NCI-H1105 (cell line): ENCODE measurements at regions not wholly inside any gene's neighbourhood (a gene's known extent, or its start where the extent isn't known, plus 50 kb on each side); places are given as distances from the start of the nearest gene placed in this dataset.

Experiments used
- DNase-seq: peaks from one replicate; lab custom pipeline; 2025; lab: John Stamatoyannopoulos, UW

GRCh38 chr4:28677808-28678207 is 1817.2 kb downstream of the STIM2 start:
- DNase-seq, result no peak

DNA sequence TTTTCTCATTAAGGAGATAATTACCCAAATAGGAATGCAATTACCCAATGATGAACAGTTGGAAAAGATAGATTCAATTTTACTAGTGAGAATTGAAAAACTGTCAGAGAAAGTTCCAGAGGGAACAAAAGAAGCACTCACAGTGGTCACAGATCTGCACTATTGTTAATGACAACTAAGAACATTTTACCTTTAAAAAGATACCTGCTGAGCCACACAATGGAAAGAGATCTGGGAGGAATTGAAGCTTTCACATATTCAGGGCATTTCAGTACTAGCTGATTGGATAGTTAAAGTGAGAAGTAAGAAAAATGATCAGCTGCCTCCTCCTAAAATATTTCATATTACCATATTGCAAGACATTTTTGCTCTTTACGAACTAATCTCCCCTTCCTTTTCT is 1822.2 kb downstream of the STIM2 start:
- DNase-seq, result no peak

GRCh38 chr4:28686618-28687017 is 1826.0 kb downstream of the STIM2 start:
- DNase-seq, result no peak

- DNase-seq, result no peak
Measured at GRCh38 chr4:28690890-28691289, 1830.2 kb downstream of the STIM2 start.

- DNase-seq, result no peak
Measured at GRCh38 chr4:28702571-28702970, 1841.9 kb downstream of the STIM2 start.

DNA sequence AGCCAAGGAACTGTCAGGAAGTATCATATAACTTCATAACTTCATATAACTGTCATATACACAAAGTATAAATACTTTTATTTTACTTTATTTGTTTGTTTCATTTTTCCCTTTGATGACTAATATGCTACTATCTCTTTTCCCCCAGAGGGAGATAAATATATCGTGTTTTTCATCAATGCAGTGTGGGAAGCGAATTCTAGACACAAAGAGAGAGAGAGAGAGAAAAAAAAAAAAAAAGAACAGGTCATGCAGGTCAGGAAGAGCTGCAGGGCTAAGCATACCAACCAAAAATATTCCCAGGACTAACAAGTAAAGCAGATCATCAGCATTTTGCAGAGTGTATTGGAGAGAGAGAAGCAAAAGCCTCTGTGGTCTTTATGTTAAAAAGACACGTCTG is 1849.2 kb downstream of the STIM2 start:
- no peak for DNase-seq

DNA sequence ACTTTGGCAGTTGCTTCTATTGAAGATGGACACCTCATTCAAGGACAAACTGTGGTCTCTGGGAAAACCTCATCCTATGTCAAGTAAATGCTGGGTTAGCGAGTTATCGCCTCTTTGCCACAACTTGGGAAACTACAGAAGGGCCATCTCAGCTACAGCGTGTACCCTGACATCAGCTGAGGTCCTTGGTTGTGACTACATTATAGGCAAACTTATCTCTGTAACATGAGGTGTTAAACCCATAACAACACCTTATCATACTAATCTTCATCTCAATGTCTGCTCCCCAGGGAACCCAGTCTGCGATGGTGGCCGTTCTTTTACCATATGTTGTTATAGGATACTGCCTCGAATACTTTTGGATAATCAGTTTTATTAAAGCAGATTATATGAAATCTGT is 1862.7 kb downstream of the STIM2 start:
- no peak for DNase-seq

- DNase-seq, result no peak
Measured at GRCh38 chr4:28724239-28724638, 1863.6 kb downstream of the STIM2 start.

DNA sequence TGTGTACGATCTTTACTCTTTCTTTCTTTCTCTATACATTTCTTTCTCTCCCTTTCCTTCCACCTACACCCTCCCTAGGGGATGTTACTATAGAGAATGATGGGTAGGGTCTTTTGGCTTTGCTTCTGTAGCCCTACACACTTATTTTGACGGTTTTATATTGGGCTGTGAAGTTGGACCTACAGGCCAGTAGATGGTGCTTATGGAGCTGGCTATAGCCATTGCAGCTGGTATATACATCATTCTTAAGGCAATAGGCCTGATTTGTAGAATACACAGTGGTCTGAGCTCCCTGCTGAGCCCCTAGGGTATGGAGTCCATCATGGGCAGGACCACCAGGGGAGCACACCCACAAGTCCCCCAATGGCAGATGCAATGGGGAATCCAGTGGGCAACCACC is 1869.7 kb downstream of the STIM2 start:
- DNase-seq, result no peak

DNA sequence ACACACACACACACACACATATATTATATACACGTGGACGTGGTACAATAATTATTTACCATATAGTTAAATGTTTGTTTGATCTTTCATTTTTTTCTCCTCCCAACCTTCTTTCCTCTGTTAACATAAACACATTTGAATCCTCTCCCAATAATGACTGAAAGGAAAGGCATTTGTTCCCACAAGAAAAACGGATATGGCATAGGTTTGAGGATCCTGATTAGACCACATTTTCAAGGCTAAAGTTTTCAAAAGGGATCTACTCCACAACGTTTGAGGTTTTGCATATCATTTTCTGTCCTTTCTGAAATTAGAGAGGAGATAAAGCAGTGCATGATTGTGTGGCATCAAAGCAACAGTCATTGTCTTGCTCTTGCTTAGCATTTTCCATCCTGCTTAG is 1883.4 kb downstream of the STIM2 start:
- no peak for DNase-seq

- no peak for DNase-seq
Measured at GRCh38 chr4:28754376-28754775, 1893.7 kb downstream of the STIM2 start.

- DNase-seq, result no peak
Measured at GRCh38 chr4:28755081-28755480, 1894.4 kb downstream of the STIM2 start.

DNA sequence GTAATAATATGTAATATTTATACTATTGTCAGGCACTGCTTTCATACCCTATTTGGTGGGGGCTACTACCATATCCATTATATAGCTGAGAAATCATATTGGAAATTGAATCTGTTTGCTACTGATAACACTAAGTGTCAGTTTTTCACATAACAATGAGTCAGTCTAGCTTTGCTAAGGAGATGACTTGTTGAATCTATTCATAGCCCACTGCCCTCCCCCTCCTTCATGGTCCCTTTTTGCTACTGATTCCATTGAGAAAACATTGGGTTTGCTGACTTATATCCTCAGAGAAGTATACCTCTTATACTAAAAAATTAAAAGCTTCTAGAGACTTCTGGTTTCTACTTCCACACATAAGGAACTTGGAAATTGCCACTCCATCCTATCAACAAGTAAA is 1898.4 kb downstream of the STIM2 start:
- DNase-seq, result no peak

DNA sequence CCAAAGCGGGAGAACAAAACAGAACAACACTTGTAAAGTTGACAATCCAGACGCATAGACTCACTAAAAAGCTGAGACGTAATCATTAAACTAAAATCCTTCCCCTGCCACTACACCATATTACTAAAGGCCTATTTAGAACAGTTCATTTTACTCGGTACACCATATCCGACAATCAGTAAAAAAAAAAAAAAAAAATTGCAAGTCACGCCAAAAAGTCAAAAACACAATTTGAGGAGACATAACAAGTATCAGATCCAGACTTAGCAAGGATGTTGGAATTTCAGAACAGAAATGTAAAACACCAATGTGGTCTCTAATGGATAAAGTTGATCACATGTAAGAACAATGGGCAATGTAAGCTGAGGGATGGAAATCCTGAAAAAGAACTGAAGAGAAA is 1899.4 kb downstream of the STIM2 start:
- no peak for DNase-seq

DNA sequence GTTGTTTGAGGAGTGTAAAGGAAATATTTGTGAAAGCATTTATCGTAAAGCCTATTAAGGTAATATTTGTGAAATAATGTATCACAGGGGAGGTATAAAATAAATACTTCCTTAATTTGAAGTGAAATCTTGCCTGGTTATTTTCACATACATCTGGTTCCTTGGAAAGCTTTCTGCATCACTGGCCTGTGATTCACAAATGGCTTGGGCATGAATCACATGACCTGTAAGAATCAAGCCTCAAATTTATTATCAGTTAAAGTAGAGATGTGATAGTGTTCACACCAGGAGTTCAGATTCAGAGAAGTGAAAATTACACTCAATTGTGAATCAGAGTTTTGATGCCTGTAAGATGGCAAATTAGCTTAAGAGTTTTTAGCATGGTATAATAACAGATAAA is 1911.4 kb downstream of the STIM2 start:
- no peak for DNase-seq

GRCh38 chr4:28772788-28773187 is 1912.1 kb downstream of the STIM2 start:
- DNase-seq, result no peak

GRCh38 chr4:28774344-28774743 is 1913.7 kb downstream of the STIM2 start:
- DNase-seq, result no peak

- DNase-seq, result no peak
Measured at GRCh38 chr4:28776004-28776403, 1915.4 kb downstream of the STIM2 start.

DNA sequence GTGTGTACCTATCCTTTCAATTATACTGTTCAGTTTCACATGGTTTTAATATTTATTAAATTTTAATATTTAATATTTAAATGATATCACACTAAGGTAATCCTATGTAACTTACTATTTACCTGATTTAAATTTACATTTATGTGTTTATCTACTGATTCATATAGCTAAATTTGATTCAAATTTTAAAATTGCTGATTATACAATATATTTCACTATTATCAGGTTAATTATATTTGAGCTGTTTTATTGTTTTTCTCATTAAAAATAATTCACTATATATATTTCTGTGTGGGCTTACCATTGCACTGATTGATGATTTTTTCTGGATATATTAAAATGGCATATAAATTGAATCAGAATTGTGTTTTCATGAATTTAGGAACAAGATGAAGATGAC is 1923.5 kb downstream of the STIM2 start:
- no peak for DNase-seq

DNA sequence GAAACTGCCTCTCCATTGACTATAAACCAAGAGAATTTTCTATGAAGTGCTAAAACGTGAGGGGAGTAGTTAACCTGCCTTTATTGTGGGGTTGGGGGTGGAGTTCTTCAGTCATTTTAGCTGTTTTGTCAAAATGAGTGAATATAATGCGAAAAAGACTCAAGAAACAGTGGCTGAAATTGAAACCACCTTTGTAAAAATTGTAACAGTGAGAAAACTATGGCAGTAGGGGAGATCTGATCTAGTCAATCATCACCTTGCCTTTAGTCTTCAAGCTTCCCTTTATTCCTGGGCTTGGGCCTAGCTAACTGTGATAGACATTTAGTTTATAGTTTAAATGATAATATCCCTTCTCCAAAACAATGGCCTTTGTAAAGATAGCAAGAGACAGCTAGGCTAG is 1927.3 kb downstream of the STIM2 start:
- no peak for DNase-seq

GRCh38 chr4:28788929-28789490 is 1928.4 kb downstream of the STIM2 start:
- DNase-seq, result no peak

GRCh38 chr4:28792917-28793597 is 1927.1 kb upstream of the PCDH7 start:
- no peak for DNase-seq

GRCh38 chr4:28799696-28800095 is 1920.5 kb upstream of the PCDH7 start:
- no peak for DNase-seq

- no peak for DNase-seq
Measured at GRCh38 chr4:28811025-28811424, 1909.1 kb upstream of the PCDH7 start.
